BLaER1 (cell line): ENCODE measurements at regions not wholly inside any gene's neighbourhood (a gene's known extent, or its start where the extent isn't known, plus 50 kb on each side); places are given as distances from the start of the nearest gene placed in this dataset.

Experiments used
- H3K27ac ChIP-seq: shearing (Covaris generic); formaldehyde crosslinking; 2 replicates; pipeline ENCODE4 v1.8.1; 2022
- H3K27me3 ChIP-seq: shearing (Covaris generic); formaldehyde crosslinking; 2 replicates; pipeline ENCODE4 v1.8.1; 2022
- H3K36me3 ChIP-seq: shearing (Covaris generic); formaldehyde crosslinking; 2 replicates; pipeline ENCODE4 v1.8.1; 2022
- H3K4me1 ChIP-seq: shearing (Covaris generic); formaldehyde crosslinking; 2 replicates; pipeline ENCODE4 v1.8.1; 2022
- H3K4me2 ChIP-seq: shearing (Covaris generic); formaldehyde crosslinking; 2 replicates; pipeline ENCODE4 v1.8.1; 2022
- H3K4me3 ChIP-seq: shearing (Covaris generic); formaldehyde crosslinking; 2 replicates; pipeline ENCODE4 v1.8.1; 2022
- H3K9ac ChIP-seq: shearing (Covaris generic); formaldehyde crosslinking; 2 replicates; pipeline ENCODE4 v1.8.1; 2022
- H3K9me3 ChIP-seq: shearing (Covaris generic); formaldehyde crosslinking; 2 replicates; pipeline ENCODE4 v1.8.1; 2022
- H4K20me1 ChIP-seq: shearing (Covaris generic); formaldehyde crosslinking; 2 replicates; pipeline ENCODE4 v1.8.1; 2022
- Cebpa-rat ChIP-seq: shearing (Covaris generic); IDR thresholded peaks from 2 replicates; pipeline ENCODE4 v1.8.1; 2022

DNA sequence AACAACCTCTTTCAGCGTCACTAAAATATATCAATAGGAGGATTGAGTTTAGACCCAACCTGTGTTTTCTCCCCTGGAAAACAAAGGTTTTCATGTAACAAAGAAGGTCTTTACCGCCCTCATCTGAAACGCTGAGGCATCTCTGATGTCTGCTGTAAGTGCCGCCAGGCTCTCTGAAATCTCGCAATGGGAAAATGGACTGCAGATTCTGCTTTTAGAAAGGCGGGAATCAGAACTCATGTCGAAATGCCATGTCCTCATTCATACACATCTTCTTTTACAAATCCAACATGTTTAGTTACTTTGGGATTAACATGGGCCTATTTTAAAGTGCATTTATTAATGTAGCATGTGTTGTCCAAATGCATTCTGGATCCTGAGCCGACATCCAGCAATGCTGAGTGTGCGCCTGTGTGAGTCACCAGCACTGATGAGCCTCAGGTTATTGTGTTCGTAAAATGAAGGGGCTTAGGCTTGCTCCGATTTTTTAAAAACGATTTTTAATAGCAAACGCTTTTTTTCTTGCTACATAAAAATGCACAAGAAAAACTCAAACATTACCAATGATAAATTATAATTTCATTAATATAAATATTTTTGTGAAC, 51.9 kb upstream of the PLEKHG4B start:
- Histone ChIP-seq H3K4me3 (no peak overlapping the region), H3K27ac (no peak overlapping the region), H3K36me3 (no peaks in the 10 kb centered on the region), H3K9ac (no peak overlapping the region), H3K4me1 (no peaks in the 10 kb centered on the region), H3K4me2 (no peak overlapping the region), H3K9me3 (no peaks in the 10 kb centered on the region), H4K20me1 (no peaks in the 10 kb centered on the region), H3K27me3 (no peaks in the 10 kb centered on the region)
- TF ChIP-seq Cebpa-rat: no peak
